Transverse colon (tissue), 3 donors: ENCODE measurements at regions not wholly inside any gene's neighbourhood (a gene's known extent, or its start where the extent isn't known, plus 50 kb on each side); places are given as distances from the start of the nearest gene placed in this dataset.

ENCODE experiments used
- POLR2A ChIP-seq: fragments of 450-650 bp; IDR thresholded peaks from one replicate; pipeline ENCODE4 v1.6.1; 2016; ENCODE audit warnings: antibody characterized with exemption, mild to moderate bottlenecking, moderate library complexity
- TF ChIP-seq, protein P1 (sequence below), 5 experiments: fragments of 200-600 bp in 3 of 5; fragments of 450-650 bp in 2 of 5; sonication (generic) in 3 of 5; IDR thresholded peaks; 1 replicate in 2 of 5; 2 replicates in 3 of 5; pipeline ENCODE4 v1.5.1; 2016 to 2017; ENCODE audit warnings: antibody characterized with exemption in 5 of 5, inconsistent platforms in 3 of 5, mild to moderate bottlenecking in 2 of 5, moderate library complexity in 1 of 5

DNA sequence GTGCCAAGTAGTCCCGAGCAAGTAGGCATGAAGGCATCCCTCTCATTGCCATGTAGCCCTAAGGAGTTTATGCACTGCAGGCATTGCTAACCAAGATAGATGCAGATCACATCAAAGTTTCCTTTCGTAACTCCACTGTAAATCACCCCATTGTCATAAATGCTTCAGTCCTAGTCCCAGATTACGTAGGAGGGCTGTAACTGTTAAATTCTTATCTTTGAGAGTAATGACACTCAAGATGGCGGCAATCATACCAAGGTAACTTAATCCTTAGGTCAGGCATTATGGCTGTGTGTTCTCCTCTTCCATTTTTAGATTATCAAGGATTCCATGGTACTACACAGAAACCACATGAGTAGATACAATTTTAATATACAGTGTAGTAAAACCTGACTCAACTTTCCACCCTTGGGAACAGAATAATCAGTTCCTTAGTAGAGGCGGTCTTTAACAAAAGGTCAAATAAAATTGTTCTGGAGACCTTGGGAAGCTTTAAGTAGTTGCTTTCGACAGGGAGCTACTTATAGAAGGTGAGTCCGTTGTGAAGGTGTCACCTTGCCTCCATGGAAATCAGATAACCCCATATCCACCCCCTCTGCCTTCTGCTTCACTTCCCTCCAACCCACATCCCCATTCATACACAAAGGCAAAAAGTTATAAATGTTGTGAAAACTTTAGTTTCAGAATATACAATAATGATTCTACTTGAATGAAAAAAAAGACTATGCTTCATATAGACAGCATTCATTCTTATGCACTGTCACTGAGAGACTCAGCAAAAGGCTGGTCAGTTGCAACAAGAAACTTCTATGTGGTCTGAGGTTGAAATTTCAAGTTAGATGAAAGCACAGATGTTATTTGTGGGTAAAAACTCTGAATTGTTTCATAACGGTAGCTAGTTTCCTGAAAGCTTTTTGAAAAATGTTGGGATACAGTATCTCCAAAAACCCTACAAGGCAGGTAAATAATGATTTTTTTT, 64.8 kb upstream of the GALNT5 start:
- TF ChIP-seq, protein P1, sequence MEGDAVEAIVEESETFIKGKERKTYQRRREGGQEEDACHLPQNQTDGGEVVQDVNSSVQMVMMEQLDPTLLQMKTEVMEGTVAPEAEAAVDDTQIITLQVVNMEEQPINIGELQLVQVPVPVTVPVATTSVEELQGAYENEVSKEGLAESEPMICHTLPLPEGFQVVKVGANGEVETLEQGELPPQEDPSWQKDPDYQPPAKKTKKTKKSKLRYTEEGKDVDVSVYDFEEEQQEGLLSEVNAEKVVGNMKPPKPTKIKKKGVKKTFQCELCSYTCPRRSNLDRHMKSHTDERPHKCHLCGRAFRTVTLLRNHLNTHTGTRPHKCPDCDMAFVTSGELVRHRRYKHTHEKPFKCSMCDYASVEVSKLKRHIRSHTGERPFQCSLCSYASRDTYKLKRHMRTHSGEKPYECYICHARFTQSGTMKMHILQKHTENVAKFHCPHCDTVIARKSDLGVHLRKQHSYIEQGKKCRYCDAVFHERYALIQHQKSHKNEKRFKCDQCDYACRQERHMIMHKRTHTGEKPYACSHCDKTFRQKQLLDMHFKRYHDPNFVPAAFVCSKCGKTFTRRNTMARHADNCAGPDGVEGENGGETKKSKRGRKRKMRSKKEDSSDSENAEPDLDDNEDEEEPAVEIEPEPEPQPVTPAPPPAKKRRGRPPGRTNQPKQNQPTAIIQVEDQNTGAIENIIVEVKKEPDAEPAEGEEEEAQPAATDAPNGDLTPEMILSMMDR (IDR thresholded peaks at IDR 0.05), result no peak
- TF ChIP-seq POLR2A, result no peak
